Ramos (cell line): ENCODE measurements at regions not wholly inside any gene's neighbourhood (a gene's known extent, or its start where the extent isn't known, plus 50 kb on each side); places are given as distances from the start of the nearest gene placed in this dataset.

ENCODE experiments used
- in situ Hi-C: fragments of 300-500 bp; cut with MboI; formaldehyde crosslinking; loops from one replicate; pipeline ENCODE4 v1.14.3; 2022; ENCODE audit warnings: low sequenced_read_pairs; ENCODE audit not compliant: unreplicated experiment

DNA sequence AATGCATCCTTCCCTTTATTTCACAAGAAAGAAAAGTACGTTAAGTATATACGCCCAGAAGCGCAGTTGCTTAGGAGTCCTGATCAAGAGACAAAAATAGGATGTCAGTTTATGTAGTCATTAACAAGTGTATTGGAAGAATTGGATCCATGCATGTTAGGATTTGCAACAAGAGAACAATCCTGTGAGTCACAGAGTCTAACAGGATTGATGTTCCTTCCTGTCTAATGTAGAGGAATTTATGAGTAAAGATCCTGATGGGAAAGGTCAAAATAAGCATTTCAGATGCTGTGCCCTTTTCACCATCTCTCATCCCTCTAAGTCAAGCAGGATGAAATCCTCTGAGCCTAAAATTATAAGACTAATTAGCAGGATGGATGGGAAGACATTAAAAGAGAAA, 406.0 kb upstream of the GRIA1 start:
- in situ Hi-C loops: no loop called here

- in situ Hi-C loops: no loop called here
These were observed 404.0 kb upstream of the GRIA1 start for GRCh38 chr5:153086486-153086885.

GRCh38 chr5:153088538-153088937, 401.9 kb upstream of the GRIA1 start:
- in situ Hi-C loops: no loop called here

DNA sequence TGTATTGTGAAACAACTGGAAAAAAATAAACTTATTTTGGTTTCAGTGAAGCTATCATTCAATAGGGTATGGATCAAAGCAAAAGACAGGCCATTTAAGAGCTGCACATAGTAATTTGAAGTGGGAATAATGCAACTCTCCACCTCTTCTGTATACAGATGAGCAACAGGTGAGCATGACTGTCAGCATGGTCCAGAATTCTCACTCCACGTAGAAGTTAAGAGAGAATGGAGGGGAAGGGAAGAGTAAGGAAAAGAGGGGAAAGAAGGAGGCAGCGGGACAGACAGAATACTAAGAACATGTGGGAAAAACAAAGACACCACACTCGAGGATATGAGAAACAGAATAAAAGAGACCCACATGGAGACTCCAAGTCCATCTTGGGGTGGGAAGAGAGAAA, 396.1 kb upstream of the GRIA1 start:
- in situ Hi-C loops: no loop called here

GRCh38 chr5:153096381-153096780, 394.1 kb upstream of the GRIA1 start:
- in situ Hi-C loops: no loop called here

- in situ Hi-C loops: no loop called here
These were observed 391.1 kb upstream of the GRIA1 start for GRCh38 chr5:153099328-153099727.

DNA sequence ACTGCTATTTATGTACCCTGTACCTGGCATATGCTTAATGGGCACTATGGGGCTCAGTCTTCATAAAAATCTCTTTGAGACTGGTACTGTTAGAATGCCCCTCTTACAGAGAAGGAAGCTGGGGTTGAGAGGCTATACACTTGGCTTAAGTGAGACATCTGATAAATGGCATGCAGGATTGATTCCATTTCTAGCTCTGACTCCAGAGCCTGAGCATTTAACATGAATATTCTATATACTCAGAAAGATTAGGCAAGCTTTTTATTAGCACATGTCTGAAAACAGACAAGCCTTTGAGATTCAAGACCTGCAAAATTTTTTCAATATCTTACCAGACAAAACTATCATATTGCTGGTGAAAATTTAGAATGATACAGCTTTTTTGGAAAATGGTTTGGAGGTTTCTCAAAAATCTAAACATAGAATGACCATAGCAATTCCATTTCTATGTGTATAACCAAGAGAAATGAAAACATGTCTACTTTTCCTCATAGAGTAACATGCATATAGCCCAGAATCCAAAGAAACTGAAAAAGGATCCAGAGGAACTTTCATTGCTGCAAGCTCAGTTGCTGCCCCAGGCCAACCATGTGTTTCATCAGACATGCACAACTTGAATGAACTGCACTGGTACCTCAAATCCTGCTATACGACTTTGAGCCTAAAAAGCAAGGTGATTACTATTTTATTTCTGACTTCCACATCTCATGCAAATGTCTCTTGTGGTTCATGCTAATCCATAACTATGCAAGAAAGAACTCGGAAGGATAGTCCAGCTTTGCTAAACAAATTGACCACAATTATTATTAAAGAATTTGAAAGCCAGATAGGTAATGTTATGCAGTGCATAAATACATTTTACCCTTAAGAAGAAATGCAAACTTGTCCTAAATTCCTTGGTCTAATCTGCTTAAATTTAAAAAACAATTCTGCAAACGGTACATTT, 389.0 kb upstream of the GRIA1 start:
- in situ Hi-C loops: no loop called here

DNA sequence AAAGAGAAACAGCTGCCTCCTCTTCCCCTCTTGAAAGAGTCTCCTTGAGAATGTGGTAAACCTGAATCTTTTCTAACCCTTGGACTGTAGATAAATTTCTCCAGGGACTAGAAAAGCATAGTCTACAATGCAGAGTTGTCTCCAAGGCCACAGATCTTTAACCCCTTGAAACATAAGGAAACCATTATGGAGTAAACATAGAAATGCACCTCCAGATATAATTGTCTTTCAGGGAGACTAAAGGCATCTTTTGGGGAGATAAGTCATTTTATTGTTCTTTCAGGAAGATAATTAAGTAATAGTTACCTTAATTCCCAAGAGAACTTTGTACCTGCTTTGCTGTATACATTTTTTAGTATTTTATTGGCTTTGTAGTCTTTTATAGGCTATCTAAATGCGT, 373.6 kb upstream of the GRIA1 start:
- in situ Hi-C loops: no loop called here

GRCh38 chr5:153118018-153118417, 372.5 kb upstream of the GRIA1 start:
- in situ Hi-C loops: no loop called here

GRCh38 chr5:153122403-153122802, 368.1 kb upstream of the GRIA1 start:
- in situ Hi-C loops: no loop called here

GRCh38 chr5:153130296-153130695, 360.2 kb upstream of the GRIA1 start:
- in situ Hi-C loops: no loop called here

GRCh38 chr5:153135411-153135810, 355.1 kb upstream of the GRIA1 start:
- in situ Hi-C loops: no loop called here

DNA sequence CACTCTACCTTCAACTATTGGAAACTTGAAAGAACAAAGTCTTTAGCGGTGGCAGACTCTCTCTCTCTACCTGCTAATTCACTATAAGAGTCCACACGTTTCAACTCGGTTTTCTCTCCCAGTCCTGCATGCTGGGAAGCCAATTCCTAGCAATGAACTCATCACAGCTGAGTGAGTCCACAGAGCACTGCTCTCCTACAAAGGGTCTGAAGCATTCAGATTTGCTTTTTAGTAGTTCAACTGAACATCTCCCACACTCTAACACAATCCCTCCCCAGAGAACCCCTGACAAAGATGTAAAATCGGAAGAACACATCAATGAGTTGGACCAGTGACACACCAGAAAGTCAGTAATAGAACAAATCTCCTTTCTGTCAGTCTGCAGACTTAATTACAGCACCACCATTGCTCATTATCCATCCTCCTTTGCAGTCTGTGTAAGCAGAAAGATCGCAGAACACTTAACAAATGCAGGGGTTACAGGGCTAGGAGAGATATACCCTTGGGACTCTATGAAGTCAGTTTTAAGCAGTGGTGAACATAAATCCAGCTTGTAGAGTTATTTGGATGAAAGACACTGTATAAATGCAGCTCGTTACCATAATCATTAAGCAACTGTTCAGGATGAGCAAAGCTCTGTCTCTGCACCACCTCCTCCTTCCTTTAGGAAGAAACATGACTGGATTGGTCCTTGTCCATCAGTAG, 353.4 kb upstream of the GRIA1 start:
- in situ Hi-C loops: no loop called here

DNA sequence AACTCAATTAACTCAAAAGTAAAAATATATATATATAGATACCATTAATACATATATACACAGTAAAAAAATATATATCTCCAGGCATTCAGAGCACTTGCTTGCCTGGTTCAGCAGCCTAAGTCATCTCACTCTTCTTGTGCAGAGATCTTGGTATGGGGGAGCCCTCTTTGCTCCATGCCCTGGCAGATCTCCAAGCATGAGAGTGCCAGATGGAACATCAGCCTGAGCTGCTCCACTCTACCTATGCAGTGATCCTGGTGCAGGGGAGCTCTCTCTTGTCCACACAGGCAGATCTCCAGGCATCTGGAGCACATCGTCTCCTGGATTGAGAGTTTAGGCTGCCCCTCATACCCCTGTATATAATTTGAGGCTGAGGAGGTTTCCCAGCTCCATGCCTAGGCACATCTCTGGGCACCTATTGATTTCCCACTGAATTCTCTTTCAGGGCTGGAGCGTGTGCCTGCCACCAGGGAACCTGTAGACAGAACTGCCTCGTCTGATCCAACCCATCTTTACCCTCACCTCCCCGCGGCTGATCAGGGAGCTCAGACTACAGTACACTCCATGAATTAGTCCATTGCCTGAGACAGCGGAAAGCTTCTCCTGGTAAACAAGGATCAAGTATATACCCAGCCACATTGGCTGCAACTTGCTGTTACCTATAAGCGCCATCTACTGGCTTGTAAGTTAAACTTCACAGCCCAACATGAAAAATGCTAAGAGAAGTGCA, 342.4 kb upstream of the GRIA1 start:
- in situ Hi-C loops: no loop called here

- in situ Hi-C loops: no loop called here
These were observed 341.9 kb upstream of the GRIA1 start for GRCh38 chr5:153148624-153148976.

DNA sequence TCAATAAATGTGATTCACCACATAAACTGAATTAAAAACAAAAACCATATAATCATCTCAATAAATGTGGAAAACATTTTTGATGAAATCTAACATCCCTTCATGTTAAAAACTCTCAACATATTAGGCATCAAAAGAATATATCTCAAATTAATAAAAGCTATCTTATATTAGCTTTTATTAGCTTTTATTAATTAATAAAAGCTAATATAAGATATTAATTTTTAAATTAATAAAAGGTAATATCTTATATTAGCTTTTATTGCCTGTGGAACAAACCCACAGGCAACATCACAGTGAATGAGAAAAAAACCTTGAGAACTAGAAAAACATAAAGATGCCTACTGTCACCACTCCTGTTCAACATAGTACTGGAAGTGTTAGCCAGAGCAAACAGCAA, 338.9 kb upstream of the GRIA1 start:
- in situ Hi-C loops: no loop called here

DNA sequence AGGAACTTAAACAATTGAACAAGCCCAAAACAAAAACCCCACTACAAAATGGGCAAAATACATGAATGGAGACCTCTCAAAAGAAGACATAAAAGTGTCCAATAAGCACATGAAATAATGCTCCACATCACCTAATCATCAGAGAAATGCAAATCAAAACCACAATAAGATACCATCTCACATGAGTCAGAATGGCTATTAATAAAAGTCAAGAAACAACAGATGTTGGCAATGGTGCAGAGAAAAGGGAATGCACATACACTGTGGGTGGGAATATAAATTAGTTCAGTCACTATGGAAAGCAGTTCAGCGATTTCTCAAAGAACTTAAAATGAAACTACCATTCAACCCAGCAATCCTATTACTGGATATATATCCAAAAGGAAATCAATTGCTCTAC, 337.4 kb upstream of the GRIA1 start:
- in situ Hi-C loops: no loop called here

DNA sequence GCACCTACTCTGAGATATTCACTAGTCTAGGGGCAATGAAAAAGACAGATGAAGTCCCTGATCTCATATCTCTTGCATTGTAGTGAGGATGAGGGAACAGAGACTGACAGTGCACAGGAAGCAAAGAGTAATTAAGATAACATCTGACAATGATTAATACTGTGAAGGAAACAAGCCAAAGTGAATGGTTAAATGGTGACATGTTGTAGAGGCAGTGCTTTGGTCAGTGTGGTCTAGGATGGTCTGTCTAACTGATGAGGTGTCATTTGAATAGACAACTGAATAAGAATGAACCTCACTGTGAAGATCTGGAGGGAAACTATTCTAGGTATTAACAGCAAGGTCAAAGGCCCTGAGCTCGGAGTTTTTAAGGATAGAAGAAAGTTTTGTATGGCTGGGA, 333.3 kb upstream of the GRIA1 start:
- in situ Hi-C loops: no loop called here

DNA sequence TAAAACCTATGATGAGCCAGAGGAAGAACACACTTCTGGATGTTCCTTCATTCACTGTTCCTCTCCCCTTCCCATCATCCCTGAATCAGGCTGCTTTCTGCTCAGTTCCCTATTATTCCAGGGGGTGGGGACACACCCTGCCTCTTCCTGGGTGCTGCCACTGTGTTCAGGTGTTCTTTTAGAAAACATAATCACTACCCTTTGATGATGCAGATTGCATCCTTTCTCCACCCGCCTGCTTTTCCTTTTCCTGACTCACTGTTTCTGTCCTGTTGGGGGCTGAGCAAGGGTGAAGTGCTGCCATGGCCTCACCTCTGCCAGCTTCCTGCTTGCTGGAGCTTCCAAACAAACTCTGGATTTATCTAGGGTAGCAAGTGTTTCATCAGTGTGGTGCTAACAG, 331.9 kb upstream of the GRIA1 start:
- in situ Hi-C loops: no loop called here

GRCh38 chr5:153159616-153160015, 330.9 kb upstream of the GRIA1 start:
- in situ Hi-C loops: no loop called here

DNA sequence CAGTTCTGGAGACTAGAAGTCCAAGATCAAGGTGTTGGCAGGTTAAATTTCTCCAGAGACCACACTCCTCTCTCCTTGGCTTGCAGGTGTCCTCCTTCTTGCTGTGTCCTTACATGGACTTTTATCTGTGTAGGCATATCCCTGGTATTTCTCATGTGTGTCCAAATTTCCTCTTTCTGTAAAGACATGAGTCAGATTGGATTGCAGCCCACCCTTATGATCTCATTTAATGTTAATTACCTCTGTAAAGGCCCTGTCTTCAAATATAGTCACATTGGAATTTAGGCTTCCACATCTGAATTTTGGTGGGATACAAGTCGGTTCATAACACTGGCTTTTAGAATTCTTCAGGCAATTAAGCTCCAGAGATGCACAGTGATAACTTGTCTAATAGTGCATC, 322.2 kb upstream of the GRIA1 start:
- in situ Hi-C loops: no loop called here
